ENCODE measurements at regions not wholly inside any gene's neighbourhood (a gene's known extent, or its start where the extent isn't known, plus 50 kb on each side); places are given as distances from the start of the nearest gene placed in this dataset.

- no peaks in the 10 kb centered on the region for H3K27me3 ChIP-seq (ENCODE audit: control insufficient read depth, insufficient read depth, low read length)
- no peaks in the 10 kb centered on the region for H3K4me1 ChIP-seq (ENCODE audit: control insufficient read depth, extremely low read depth, insufficient read depth, low read length)
- no peak for DNase-seq (ENCODE audit: low read depth in 2 of 2)
- no peak overlapping the region for H2AFZ ChIP-seq (ENCODE audit: low read length)
- no peak overlapping the region for H3K27ac ChIP-seq (ENCODE audit: insufficient read depth, low read length)
- H3K36me3 ChIP-seq (ENCODE audit: control insufficient read depth, insufficient read depth, low read length), result no peaks in the 10 kb centered on the region
- no peak overlapping the region for H3K9ac ChIP-seq (ENCODE audit: insufficient read depth, low read length)
- H3K9me3 ChIP-seq (ENCODE audit: control insufficient read depth, insufficient read depth, low read depth, low read length), result no peaks in the 10 kb centered on the region
- TF ChIP-seq EZH2 (IDR thresholded peaks at IDR 0.05; ENCODE audit: low read length, missing control alignments), result no peak
- no peak for TF ChIP-seq CTCF (conservative IDR thresholded peaks at IDR 0.05 in 1 of 2, IDR thresholded peaks at IDR 0.05 in 1 of 2; ENCODE audit: low read depth in 1 of 2, low read length in 2 of 2)
- no peak overlapping the region for H3K4me2 ChIP-seq (ENCODE audit: extremely low read depth, insufficient read depth, low read length)
- H4K20me1 ChIP-seq (ENCODE audit: control insufficient read depth, extremely low read depth, insufficient read depth, low read length), result no peaks in the 10 kb centered on the region
- H3K79me2 ChIP-seq (ENCODE audit: control insufficient read depth, insufficient read depth, low read length), result no peaks in the 10 kb centered on the region
- no peak overlapping the region for H3K4me3 ChIP-seq (replicated peaks in 1 of 4; ENCODE audit: control extremely low read depth in 1 of 4, insufficient read depth in 1 of 4, low read depth in 3 of 4, low read length in 4 of 4)
Measured at GRCh38 chr9:113763429-113763828, 112.7 kb upstream of the ZNF618 start.

DNA sequence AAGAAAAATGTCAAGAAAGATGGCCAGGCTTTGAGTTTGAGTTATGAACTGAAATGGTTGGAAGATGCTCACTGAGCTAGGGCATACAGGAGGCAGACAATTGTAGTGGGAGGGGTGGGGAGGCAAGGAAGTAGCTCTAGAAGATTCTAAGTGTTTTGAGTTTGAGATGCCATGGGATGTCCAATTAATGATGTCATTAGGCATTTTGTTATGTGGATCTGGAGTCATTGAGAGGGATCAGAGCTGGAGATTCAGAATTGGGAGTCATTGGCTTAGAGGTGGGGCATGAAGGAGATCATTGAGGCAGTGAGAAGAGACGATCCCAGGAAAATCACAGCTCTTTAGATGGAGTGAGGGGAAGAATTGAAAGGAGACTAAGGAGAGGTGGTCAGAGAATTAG, 111.5 kb upstream of the ZNF618 start:
- Histone ChIP-seq H3K4me1 (ENCODE audit: control insufficient read depth, extremely low read depth, insufficient read depth, low read length) (no peaks in the 10 kb centered on the region), H3K36me3 (ENCODE audit: control insufficient read depth, insufficient read depth, low read length) (no peaks in the 10 kb centered on the region), H3K4me3 (replicated peaks in 1 of 4; ENCODE audit: control extremely low read depth in 1 of 4, insufficient read depth in 1 of 4, low read depth in 3 of 4, low read length in 4 of 4) (no peak overlapping the region), H2AFZ (ENCODE audit: low read length) (no peak overlapping the region), H3K27ac (ENCODE audit: insufficient read depth, low read length) (no peak overlapping the region), H3K79me2 (ENCODE audit: control insufficient read depth, insufficient read depth, low read length) (no peaks in the 10 kb centered on the region), H3K9me3 (ENCODE audit: control insufficient read depth, insufficient read depth, low read depth, low read length) (no peaks in the 10 kb centered on the region), H3K4me2 (ENCODE audit: extremely low read depth, insufficient read depth, low read length) (no peak overlapping the region), H3K27me3 (ENCODE audit: control insufficient read depth, insufficient read depth, low read length) (peaks cover 4% of the 10 kb centered on the region), H3K9ac (ENCODE audit: insufficient read depth, low read length) (no peak overlapping the region), H4K20me1 (ENCODE audit: control insufficient read depth, extremely low read depth, insufficient read depth, low read length) (no peaks in the 10 kb centered on the region)
- TF ChIP-seq CTCF (conservative IDR thresholded peaks at IDR 0.05 in 1 of 2, IDR thresholded peaks at IDR 0.05 in 1 of 2; ENCODE audit: low read depth in 1 of 2, low read length in 2 of 2), result no peak
- TF ChIP-seq EZH2 (IDR thresholded peaks at IDR 0.05; ENCODE audit: low read length, missing control alignments), result no peak
- DNase-seq (ENCODE audit: low read depth in 2 of 2), result no peak

DNA sequence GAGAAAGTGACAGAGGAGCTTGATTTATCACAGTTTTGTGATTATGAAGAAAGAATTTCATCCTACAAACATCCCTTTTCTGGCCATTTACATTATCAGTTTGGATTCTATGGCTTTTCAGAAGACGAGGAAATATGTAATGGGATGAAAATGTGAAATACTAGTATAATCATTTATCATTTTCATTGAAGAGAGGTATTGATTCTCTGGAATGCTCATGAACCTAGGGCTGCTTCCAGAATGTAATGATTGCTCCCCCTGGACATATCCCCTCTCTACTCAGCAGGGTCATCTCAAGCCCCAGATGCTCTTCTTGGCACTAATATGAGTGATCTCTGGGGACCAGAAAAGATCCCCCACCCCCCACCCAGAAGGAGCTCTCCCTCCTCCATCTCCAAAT, 106.7 kb upstream of the ZNF618 start:
- H2AFZ ChIP-seq (ENCODE audit: low read length), result no peak overlapping the region
- no peak overlapping the region for H3K4me2 ChIP-seq (ENCODE audit: extremely low read depth, insufficient read depth, low read length)
- no peak overlapping the region for H3K4me3 ChIP-seq (replicated peaks in 1 of 4; ENCODE audit: control extremely low read depth in 1 of 4, insufficient read depth in 1 of 4, low read depth in 3 of 4, low read length in 4 of 4)
- no peaks in the 10 kb centered on the region for H3K4me1 ChIP-seq (ENCODE audit: control insufficient read depth, extremely low read depth, insufficient read depth, low read length)
- H3K27ac ChIP-seq (ENCODE audit: insufficient read depth, low read length), result no peak overlapping the region
- no peaks in the 10 kb centered on the region for H3K36me3 ChIP-seq (ENCODE audit: control insufficient read depth, insufficient read depth, low read length)
- H3K79me2 ChIP-seq (ENCODE audit: control insufficient read depth, insufficient read depth, low read length), result no peaks in the 10 kb centered on the region
- peaks cover 6% of the 10 kb centered on the region for H3K27me3 ChIP-seq (ENCODE audit: control insufficient read depth, insufficient read depth, low read length)
- H3K9me3 ChIP-seq (ENCODE audit: control insufficient read depth, insufficient read depth, low read depth, low read length), result no peaks in the 10 kb centered on the region
- TF ChIP-seq CTCF (conservative IDR thresholded peaks at IDR 0.05 in 1 of 2, IDR thresholded peaks at IDR 0.05 in 1 of 2; ENCODE audit: low read depth in 1 of 2, low read length in 2 of 2) (no peak), EZH2 (IDR thresholded peaks at IDR 0.05; ENCODE audit: low read length, missing control alignments) (no peak)
- H3K9ac ChIP-seq (ENCODE audit: insufficient read depth, low read length), result no peak overlapping the region
- no peak for DNase-seq (ENCODE audit: low read depth in 2 of 2)
- no peaks in the 10 kb centered on the region for H4K20me1 ChIP-seq (ENCODE audit: control insufficient read depth, extremely low read depth, insufficient read depth, low read length)

Data from fibroblast of lung (primary cell).